ENCODE measurements at regions not wholly inside any gene's neighbourhood (a gene's known extent, or its start where the extent isn't known, plus 50 kb on each side); places are given as distances from the start of the nearest gene placed in this dataset.

GRCh38 chr6:166742981-166743380 lies 115.9 kb upstream of the RPS6KA2 start:
- dilution Hi-C loops (cut with MboI; ENCODE audit: extremely low pct_ligation_motif_present, low sequenced_read_pairs) (no loop called here), intact Hi-C loops (cut with micrococcal nuclease) (no loop called here)
- no peak overlapping the region for H3K27ac ChIP-seq (ENCODE audit: insufficient read depth, low read depth, low read length)
- H3K27me3 ChIP-seq (ENCODE audit: control insufficient read depth in 2 of 2, insufficient read depth in 2 of 2, low read length in 2 of 2): peaks cover 0 to 1% of the 10 kb centered on the region in 2 experiments
- H3K79me2 ChIP-seq (ENCODE audit: control insufficient read depth, insufficient read depth, low read length): no peaks in the 10 kb centered on the region
- no peaks in the 10 kb centered on the region for H3K9me1 ChIP-seq (replicated peaks; ENCODE audit: control insufficient read depth, extremely low read depth, insufficient read depth, low read length)
- no peaks in the 10 kb centered on the region for H3K4me1 ChIP-seq (ENCODE audit: control insufficient read depth, extremely low read depth, insufficient read depth, low read length)
- no peaks in the 10 kb centered on the region for H3K36me3 ChIP-seq (ENCODE audit: control insufficient read depth in 2 of 2, extremely low read depth in 1 of 2, insufficient read depth in 2 of 2, low read length in 2 of 2)
- BruUV-seq (replicated peaks): no TSS peak
- H3K4me3 ChIP-seq (replicated peaks in 1 of 3; ENCODE audit: insufficient read depth in 1 of 3, low read depth in 1 of 3, low read length in 3 of 3): no peak overlapping the region
- H3K9me3 ChIP-seq (replicated peaks; ENCODE audit: control insufficient read depth, insufficient read depth, low read length): no peaks in the 10 kb centered on the region
- TF ChIP-seq GATA2 (IDR thresholded peaks at IDR 0.05; ENCODE audit: insufficient read depth, insufficient read length, low read depth, low read length) (no peak), MYC (IDR thresholded peaks at IDR 0.05; ENCODE audit: low read depth, low read length) (no peak)
- no peak for DNase-seq (ENCODE audit: low read depth, low spot score)
- no peak overlapping the region for H3K9ac ChIP-seq (replicated peaks; ENCODE audit: extremely low read depth, insufficient read depth, low read length)
- CTCF ChIA-PET: no interaction called here
- POLR2A ChIA-PET: no interaction called here
- no peak overlapping the region for H3K4me2 ChIP-seq (ENCODE audit: insufficient read depth, low read length)
- H4K20me1 ChIP-seq (replicated peaks; ENCODE audit: control insufficient read depth, extremely low read depth, insufficient read depth, low read length): no peaks in the 10 kb centered on the region
- FAIRE-seq: no peak
- H2AFZ ChIP-seq (ENCODE audit: low read depth, low read length): no peak overlapping the region

- dilution Hi-C loops (cut with MboI; ENCODE audit: extremely low pct_ligation_motif_present, low sequenced_read_pairs) (no loop called here), intact Hi-C loops (cut with micrococcal nuclease) (no loop called here)
- H3K9me1 ChIP-seq (replicated peaks; ENCODE audit: control insufficient read depth, extremely low read depth, insufficient read depth, low read length): no peaks in the 10 kb centered on the region
- no peaks in the 10 kb centered on the region for H3K79me2 ChIP-seq (ENCODE audit: control insufficient read depth, insufficient read depth, low read length)
- no peak for DNase-seq (ENCODE audit: low read depth, low spot score)
- peaks cover 10% of the 10 kb centered on the region for H3K4me1 ChIP-seq (ENCODE audit: control insufficient read depth, extremely low read depth, insufficient read depth, low read length)
- H3K27me3 ChIP-seq (ENCODE audit: control insufficient read depth in 2 of 2, insufficient read depth in 2 of 2, low read length in 2 of 2): no peaks in the 10 kb centered on the region
- no peak overlapping the region for H3K27ac ChIP-seq (ENCODE audit: insufficient read depth, low read depth, low read length)
- no peak overlapping the region for H3K4me3 ChIP-seq (replicated peaks in 1 of 3; ENCODE audit: insufficient read depth in 1 of 3, low read depth in 1 of 3, low read length in 3 of 3)
- POLR2A ChIA-PET: no interaction called here
- H2AFZ ChIP-seq (ENCODE audit: low read depth, low read length): no peak overlapping the region
- TF ChIP-seq MYC (IDR thresholded peaks at IDR 0.05; ENCODE audit: low read depth, low read length) (no peak), GATA2 (IDR thresholded peaks at IDR 0.05; ENCODE audit: insufficient read depth, insufficient read length, low read depth, low read length) (no peak)
- no TSS peak for BruUV-seq (replicated peaks)
- H3K36me3 ChIP-seq (ENCODE audit: control insufficient read depth in 2 of 2, extremely low read depth in 1 of 2, insufficient read depth in 2 of 2, low read length in 2 of 2): no peaks in the 10 kb centered on the region
- no peak overlapping the region for H3K4me2 ChIP-seq (ENCODE audit: insufficient read depth, low read length)
- CTCF ChIA-PET: interaction anchor here (1.0 kb wide), 1 partner anchor 10 kb away, joined by 3 read pairs; no protein-coding TSS in a partner anchor
- FAIRE-seq: no peak
- H3K9me3 ChIP-seq (replicated peaks; ENCODE audit: control insufficient read depth, insufficient read depth, low read length): no peaks in the 10 kb centered on the region
- H3K9ac ChIP-seq (replicated peaks; ENCODE audit: extremely low read depth, insufficient read depth, low read length): no peak overlapping the region
- no peaks in the 10 kb centered on the region for H4K20me1 ChIP-seq (replicated peaks; ENCODE audit: control insufficient read depth, extremely low read depth, insufficient read depth, low read length)
Measured at GRCh38 chr6:166739976-166740318, 112.9 kb upstream of the RPS6KA2 start.

Data from endothelial cell of umbilical vein (primary cell).